NCI-H2227 (cell line): ENCODE measurements at regions not wholly inside any gene's neighbourhood (a gene's known extent, or its start where the extent isn't known, plus 50 kb on each side); places are given as distances from the start of the nearest gene placed in this dataset.

Experiments
- DNase-seq: peaks from one replicate; lab custom pipeline; 2025; ENCODE audit not compliant: unreplicated experiment; lab: John Stamatoyannopoulos, UW

GRCh38 chr15:62431817-62432216 is 266.7 kb upstream of the C2CD4B start:
- DNase-seq: no peak

- DNase-seq: no peak
These were observed 267.8 kb upstream of the C2CD4B start for GRCh38 chr15:62432702-62433398.

GRCh38 chr15:62436235-62436634 is 271.1 kb upstream of the C2CD4B start:
- no peak for DNase-seq

- no peak for DNase-seq
These were observed 272.7 kb upstream of the C2CD4B start for GRCh38 chr15:62437753-62438152.

- DNase-seq: no peak
These were observed 274.5 kb upstream of the C2CD4B start for GRCh38 chr15:62439543-62440016.

GRCh38 chr15:62440362-62441105 is 275.4 kb upstream of the C2CD4B start:
- peak; percentile 20 for DNase-seq

GRCh38 chr15:62444104-62445022 is 279.3 kb upstream of the C2CD4B start:
- peak; percentile 15 for DNase-seq

- DNase-seq: no peak
These were observed 280.2 kb upstream of the C2CD4B start for GRCh38 chr15:62445244-62445643.

- no peak for DNase-seq
These were observed 281.9 kb upstream of the C2CD4B start for GRCh38 chr15:62446984-62447383.

GRCh38 chr15:62447742-62448141 is 282.7 kb upstream of the C2CD4B start:
- DNase-seq: no peak

GRCh38 chr15:62449638-62450037 is 284.6 kb upstream of the C2CD4B start:
- DNase-seq: no peak

GRCh38 chr15:62450061-62450460 is 285.0 kb upstream of the C2CD4B start:
- no peak for DNase-seq

- no peak for DNase-seq
These were observed 286.9 kb upstream of the C2CD4B start for GRCh38 chr15:62452026-62452425.

- no peak for DNase-seq
These were observed 287.6 kb upstream of the C2CD4B start for GRCh38 chr15:62452667-62453066.

- DNase-seq: no peak
These were observed 288.3 kb upstream of the C2CD4B start for GRCh38 chr15:62453375-62453774.

GRCh38 chr15:62453981-62454380 is 288.9 kb upstream of the C2CD4B start:
- no peak for DNase-seq

- DNase-seq: no peak
These were observed 289.6 kb upstream of the C2CD4B start for GRCh38 chr15:62454567-62455172.

- DNase-seq: no peak
These were observed 290.4 kb upstream of the C2CD4B start for GRCh38 chr15:62455441-62455921.

- DNase-seq: no peak
These were observed 291.2 kb upstream of the C2CD4B start for GRCh38 chr15:62456011-62456920.

- DNase-seq: no peak
These were observed 292.0 kb upstream of the C2CD4B start for GRCh38 chr15:62457100-62457499.
